SH-SY5Y (cell line): ENCODE measurements at regions not wholly inside any gene's neighbourhood (a gene's known extent, or its start where the extent isn't known, plus 50 kb on each side); places are given as distances from the start of the nearest gene placed in this dataset.

Source experiments
- GATA2 ChIP-seq: IDR thresholded peaks from 2 replicates; pipeline ENCODE4 v1.6.1; 2011; ENCODE audit warnings: mild to moderate bottlenecking, low read depth, low read length
- GATA3 ChIP-seq: IDR thresholded peaks from 2 replicates; pipeline ENCODE4 v1.6.1; 2011; ENCODE audit warnings: low read depth, mild to moderate bottlenecking, low read length, moderate library complexity

- TF ChIP-seq GATA3 (no peak), GATA2 (no peak)
These were observed 77.7 kb downstream of the OTUD1 start for GRCh38 chr10:23516530-23516929.
